ENCODE measurements at regions not wholly inside any gene's neighbourhood (a gene's known extent, or its start where the extent isn't known, plus 50 kb on each side); places are given as distances from the start of the nearest gene placed in this dataset.

- no peak for DNase-seq
Measured at GRCh38 chr11:92482492-92483060, 258.0 kb downstream of the FAT3 start.

- DNase-seq = no peak
Measured at GRCh38 chr11:92484570-92484969, 260.0 kb downstream of the FAT3 start.

- DNase-seq = no peak
Measured at GRCh38 chr11:92489826-92490399, 265.3 kb downstream of the FAT3 start.

GRCh38 chr11:92492372-92492771 lies 267.8 kb downstream of the FAT3 start:
- DNase-seq = no peak

GRCh38 chr11:92495107-92495793 lies 270.6 kb downstream of the FAT3 start:
- no peak for DNase-seq

GRCh38 chr11:92500453-92500852 lies 275.8 kb downstream of the FAT3 start:
- DNase-seq = no peak

GRCh38 chr11:92501066-92501739 lies 276.6 kb downstream of the FAT3 start:
- DNase-seq = no peak

- DNase-seq = no peak
Measured at GRCh38 chr11:92504004-92504403, 279.4 kb downstream of the FAT3 start.

GRCh38 chr11:92504534-92504933 lies 279.9 kb downstream of the FAT3 start:
- DNase-seq = no peak

GRCh38 chr11:92505689-92506088 lies 281.1 kb downstream of the FAT3 start:
- no peak for DNase-seq

- DNase-seq = no peak
Measured at GRCh38 chr11:92506809-92507336, 282.3 kb downstream of the FAT3 start.

- no peak for DNase-seq
Measured at GRCh38 chr11:92510591-92510990, 286.0 kb downstream of the FAT3 start.

- DNase-seq = no peak
Measured at GRCh38 chr11:92511522-92512203, 287.0 kb downstream of the FAT3 start.

- DNase-seq = no peak
Measured at GRCh38 chr11:92512204-92512569, 287.6 kb downstream of the FAT3 start.

- DNase-seq = no peak
Measured at GRCh38 chr11:92523611-92524010, 299.0 kb downstream of the FAT3 start.

- no peak for DNase-seq
Measured at GRCh38 chr11:92524542-92524941, 299.9 kb downstream of the FAT3 start.

GRCh38 chr11:92527467-92527866 lies 302.8 kb downstream of the FAT3 start:
- no peak for DNase-seq

- DNase-seq = no peak
Measured at GRCh38 chr11:92528001-92528400, 303.4 kb downstream of the FAT3 start.

- DNase-seq = no peak
Measured at GRCh38 chr11:92531065-92531739, 306.6 kb downstream of the FAT3 start.

GRCh38 chr11:92533657-92534335 lies 309.2 kb downstream of the FAT3 start:
- DNase-seq = no peak

- no peak for DNase-seq
Measured at GRCh38 chr11:92536883-92537282, 312.3 kb downstream of the FAT3 start.

- no peak for DNase-seq
Measured at GRCh38 chr11:92540096-92540495, 315.5 kb downstream of the FAT3 start.
